HAP-1 (cell line): ENCODE measurements at regions not wholly inside any gene's neighbourhood (a gene's known extent, or its start where the extent isn't known, plus 50 kb on each side); places are given as distances from the start of the nearest gene placed in this dataset.
"Not testable (repeated sequence)": the region's sequence is repeated elsewhere in the genome, so short reads cannot be mapped to it uniquely, and the experiment has no call there.

Source experiments
- DNase-seq, 2 experiments: peaks; one replicate each; pipeline ENCODE4 v3.0.0-alpha.2; 2016 to 2020; ENCODE audit warnings: low spot score in 2 of 2
- H3K27me3 ChIP-seq: fragments of 250-450 bp; sonication (Bioruptor Pico); 2 replicates; pipeline ENCODE4 v1.5.1; 2020; ENCODE audit warnings: low read depth, mild to moderate bottlenecking, moderate library complexity
- H3K36me3 ChIP-seq: fragments of 250-450 bp; sonication (Bioruptor Pico); replicated peaks from 2 replicates; pipeline ENCODE4 v1.5.1; 2020; ENCODE audit warnings: mild to moderate bottlenecking
- H3K4me1 ChIP-seq: fragments of 250-450 bp; sonication (Bioruptor Pico); 2 replicates; pipeline ENCODE4 v1.5.1; 2020; ENCODE audit warnings: mild to moderate bottlenecking
- H3K4me3 ChIP-seq: fragments of 250-450 bp; sonication (Bioruptor Pico); 2 replicates; pipeline ENCODE4 v1.5.1; 2020; ENCODE audit warnings: mild to moderate bottlenecking, moderate library complexity
- H3K9me3 ChIP-seq: fragments of 250-450 bp; sonication (Bioruptor Pico); 2 replicates; pipeline ENCODE4 v1.5.1; 2020; ENCODE audit warnings: mild to moderate bottlenecking, moderate library complexity
- in situ Hi-C: fragments of 300-500 bp; cut with MboI; formaldehyde crosslinking; loops from 3 replicates; pipeline ENCODE4 v1.14.3; 2020; ENCODE audit warnings: low sequenced_read_pairs, inconsistent platforms, mixed read lengths

- Histone ChIP-seq H3K4me3 (no peak overlapping the region), H3K4me1 (no peaks in the 10 kb centered on the region), H3K9me3 (no peaks in the 10 kb centered on the region), H3K27me3 (no peaks in the 10 kb centered on the region; the same call in 1 of the 2 replicates), H3K36me3 (no peaks in the 10 kb centered on the region)
- DNase-seq = no peak
- in situ Hi-C loops = no loop called here
Observed at GRCh38 chr2:190742431-190742830, 93.5 kb downstream of the NAB1 start.

- Histone ChIP-seq H3K4me1 (no peaks in the 10 kb centered on the region), H3K9me3 (no peaks in the 10 kb centered on the region), H3K4me3 (no peak overlapping the region), H3K36me3 (no peaks in the 10 kb centered on the region), H3K27me3 (no peaks in the 10 kb centered on the region)
- in situ Hi-C loops = no loop called here
- DNase-seq = no peak
Observed at GRCh38 chr2:190744041-190744440, 95.2 kb downstream of the NAB1 start.

DNA sequence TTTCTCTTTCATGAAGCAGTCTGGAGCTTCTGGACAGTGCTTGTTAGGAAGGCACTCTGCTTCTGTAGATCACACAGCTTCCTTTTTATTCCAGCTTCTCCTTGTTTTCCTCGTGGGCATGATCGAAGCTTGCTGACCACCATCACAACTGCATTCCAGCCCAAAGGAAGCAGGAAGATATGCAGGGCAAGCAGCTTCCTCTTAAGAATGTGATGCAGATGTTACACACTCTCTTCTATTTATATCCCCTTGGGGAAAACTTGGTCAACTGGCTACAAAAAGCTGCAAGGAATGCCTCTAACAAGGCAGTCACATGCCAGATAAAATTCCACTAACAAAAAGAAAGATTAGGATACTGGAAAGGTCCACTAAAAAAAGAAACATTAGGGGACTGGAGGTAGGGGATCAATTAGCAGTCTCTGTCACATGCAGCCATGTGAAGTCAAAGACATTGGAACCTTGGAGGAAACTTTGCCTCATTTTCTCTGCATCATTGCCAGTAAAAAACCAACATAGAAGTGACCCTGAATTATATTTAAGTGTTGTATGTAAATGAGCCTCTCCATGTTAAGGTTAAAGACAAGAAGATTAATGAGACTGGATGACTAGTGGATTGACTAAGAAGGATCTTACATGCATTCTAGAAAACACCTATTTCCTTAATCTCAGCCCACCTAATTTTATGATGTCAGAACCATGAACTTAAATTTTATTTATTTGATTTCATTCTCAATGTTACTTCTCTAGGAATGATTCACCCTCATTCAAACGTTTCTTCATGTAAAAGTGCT is 98.3 kb downstream of the NAB1 start:
- Histone ChIP-seq H3K4me3 (no peak overlapping the region), H3K27me3 (no peaks in the 10 kb centered on the region), H3K9me3 (no peaks in the 10 kb centered on the region), H3K36me3 (no peaks in the 10 kb centered on the region), H3K4me1 (no peaks in the 10 kb centered on the region)
- no peak for DNase-seq
- in situ Hi-C loops = no loop called here

- Histone ChIP-seq H3K4me1 (no peaks in the 10 kb centered on the region; the same call in 1 of the 2 replicates), H3K36me3 (no peaks in the 10 kb centered on the region), H3K27me3 (no peaks in the 10 kb centered on the region), H3K4me3 (no peak overlapping the region), H3K9me3 (peaks cover 7% of the 10 kb centered on the region; the same call in 1 of the 2 replicates)
- no peak for DNase-seq
- in situ Hi-C loops = no loop called here
Observed at GRCh38 chr2:190748966-190749365, 100.1 kb downstream of the NAB1 start.

- H3K4me1 ChIP-seq = no peaks in the 10 kb centered on the region; the same call in 1 of the 2 replicates
- H3K27me3 ChIP-seq = no peaks in the 10 kb centered on the region
- no peak overlapping the region for H3K4me3 ChIP-seq
- in situ Hi-C loops = no loop called here
- peaks cover 7% of the 10 kb centered on the region; the same call in 1 of the 2 replicates for H3K9me3 ChIP-seq
- no peak for DNase-seq
- no peaks in the 10 kb centered on the region for H3K36me3 ChIP-seq
Observed at GRCh38 chr2:190755772-190756415, 107.0 kb downstream of the NAB1 start.

GRCh38 chr2:190759749-190760213 is 110.9 kb downstream of the NAB1 start:
- in situ Hi-C loops = no loop called here
- H3K9me3 ChIP-seq = no peaks in the 10 kb centered on the region
- no peaks in the 10 kb centered on the region for H3K27me3 ChIP-seq
- no peak overlapping the region for H3K4me3 ChIP-seq
- no peak for DNase-seq
- no peaks in the 10 kb centered on the region for H3K36me3 ChIP-seq
- H3K4me1 ChIP-seq = no peaks in the 10 kb centered on the region; the same call in 1 of the 2 replicates

- in situ Hi-C loops, H3K36me3 ChIP-seq, H3K4me1 ChIP-seq, DNase-seq, H3K9me3 ChIP-seq, H3K4me3 ChIP-seq, H3K27me3 ChIP-seq: not testable (repeated sequence)
Observed at GRCh38 chr2:190760353-190761150, 111.7 kb downstream of the NAB1 start.

DNA sequence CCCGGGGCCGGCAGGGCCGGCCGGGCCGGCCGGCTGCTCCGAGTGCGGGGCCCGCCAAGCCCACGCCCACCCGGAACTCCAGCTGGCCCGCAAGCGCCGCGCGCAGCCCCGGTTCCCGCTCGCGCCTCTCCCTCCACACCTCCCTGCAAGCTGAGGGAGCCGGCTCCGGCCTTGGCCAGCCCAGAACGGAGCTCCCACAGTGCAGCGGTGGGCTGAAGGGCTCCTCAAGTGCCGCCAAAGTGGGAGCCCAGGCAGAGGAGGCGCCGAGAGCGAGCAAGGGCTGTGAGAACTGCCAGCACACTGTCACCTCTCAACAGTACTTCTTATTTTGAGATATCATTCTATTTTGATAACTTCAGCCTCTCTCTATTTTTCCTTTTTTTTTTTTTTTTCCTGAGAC is 112.3 kb downstream of the NAB1 start:
- in situ Hi-C loops, DNase-seq, H3K27me3 ChIP-seq, H3K4me1 ChIP-seq, H3K4me3 ChIP-seq, H3K9me3 ChIP-seq, H3K36me3 ChIP-seq: not testable (repeated sequence)

DNA sequence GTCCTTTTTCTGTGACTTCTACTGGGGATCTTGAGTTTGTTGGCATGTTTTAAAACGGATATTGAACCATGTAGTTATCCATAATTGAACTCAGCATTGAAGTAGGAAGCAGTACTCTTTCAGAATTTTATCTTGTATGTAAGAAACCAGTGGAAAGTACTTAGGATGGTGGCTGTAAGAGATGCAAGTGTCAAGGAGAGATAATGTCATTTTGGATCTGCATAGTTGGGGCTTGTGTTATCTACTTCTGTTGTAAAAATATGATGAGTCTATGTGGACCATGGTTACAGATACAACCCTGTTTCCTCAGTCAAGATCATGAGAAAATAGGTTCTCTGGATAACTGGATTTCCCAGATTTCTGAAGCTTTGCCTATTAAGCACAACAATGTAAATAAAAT is 113.7 kb downstream of the NAB1 start:
- no peaks in the 10 kb centered on the region; the same call in 1 of the 2 replicates for H3K4me1 ChIP-seq
- DNase-seq = no peak
- no peaks in the 10 kb centered on the region for H3K36me3 ChIP-seq
- H3K4me3 ChIP-seq = no peak overlapping the region
- in situ Hi-C loops = no loop called here
- H3K9me3 ChIP-seq = no peaks in the 10 kb centered on the region
- H3K27me3 ChIP-seq = no peaks in the 10 kb centered on the region

GRCh38 chr2:190763100-190763499 is 114.2 kb downstream of the NAB1 start:
- no peaks in the 10 kb centered on the region for H3K27me3 ChIP-seq
- H3K9me3 ChIP-seq = no peaks in the 10 kb centered on the region
- H3K4me3 ChIP-seq = no peak overlapping the region
- H3K4me1 ChIP-seq = no peaks in the 10 kb centered on the region; the same call in 1 of the 2 replicates
- in situ Hi-C loops = no loop called here
- H3K36me3 ChIP-seq = no peaks in the 10 kb centered on the region
- no peak for DNase-seq

DNA sequence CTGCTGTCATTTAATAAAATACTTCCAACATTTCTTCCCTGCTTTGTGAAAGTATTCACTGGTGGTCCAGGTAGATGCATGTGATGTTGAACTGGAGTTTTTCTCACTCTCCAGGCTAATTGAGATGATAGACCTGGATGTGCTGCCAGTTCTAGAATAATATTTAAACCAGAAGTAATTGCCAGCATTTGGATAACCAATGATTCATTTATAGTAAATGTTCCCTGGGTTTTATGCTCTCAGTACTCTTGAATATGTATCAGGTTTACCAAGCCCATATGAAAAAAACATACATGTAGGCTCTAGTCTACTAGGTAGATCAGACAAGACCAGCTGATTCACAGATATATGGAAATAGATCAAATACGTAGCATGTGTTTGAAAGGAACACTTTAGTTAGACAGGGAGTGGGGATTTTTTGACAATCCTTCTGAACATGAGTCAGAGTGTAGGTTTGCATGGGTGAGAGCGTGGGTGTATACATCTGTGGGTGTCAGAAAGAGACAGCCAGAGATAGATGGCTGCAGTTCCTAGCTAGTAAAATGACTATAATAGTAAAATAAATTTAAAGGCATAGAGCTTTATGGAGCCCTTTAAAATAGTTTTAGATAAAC is 115.1 kb downstream of the NAB1 start:
- no peaks in the 10 kb centered on the region for H3K9me3 ChIP-seq
- no peaks in the 10 kb centered on the region for H3K27me3 ChIP-seq
- no peak for DNase-seq
- in situ Hi-C loops = no loop called here
- no peaks in the 10 kb centered on the region for H3K36me3 ChIP-seq
- no peaks in the 10 kb centered on the region; the same call in 1 of the 2 replicates for H3K4me1 ChIP-seq
- H3K4me3 ChIP-seq = no peak overlapping the region

GRCh38 chr2:190765386-190766173 is 115.0 kb upstream of the GLS start:
- H3K4me1 ChIP-seq = no peaks in the 10 kb centered on the region; the same call in 1 of the 2 replicates
- no peak overlapping the region for H3K4me3 ChIP-seq
- H3K27me3 ChIP-seq = no peaks in the 10 kb centered on the region
- no peaks in the 10 kb centered on the region for H3K36me3 ChIP-seq
- no peaks in the 10 kb centered on the region for H3K9me3 ChIP-seq
- DNase-seq = no peak
- in situ Hi-C loops = no loop called here

DNA sequence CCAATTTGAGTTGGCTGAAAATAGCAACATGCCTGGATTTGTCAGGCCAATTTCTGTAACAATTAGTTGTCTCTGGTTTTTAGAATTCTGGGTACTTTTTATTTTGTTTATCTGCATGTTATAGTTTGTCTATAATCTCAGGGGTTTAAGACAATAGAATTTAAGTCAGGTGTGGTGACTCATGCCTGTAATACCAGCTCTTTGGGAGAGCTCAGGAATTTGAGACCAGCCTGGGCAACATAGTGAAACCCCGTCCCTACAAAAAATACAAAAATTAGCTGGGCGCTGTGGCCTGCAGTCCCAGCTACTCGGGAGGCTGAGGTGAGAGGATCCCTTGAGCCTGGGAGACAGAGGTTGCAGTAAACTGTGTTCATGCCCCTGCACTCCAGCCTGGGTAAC is 114.4 kb upstream of the GLS start:
- in situ Hi-C loops = no loop called here
- H3K27me3 ChIP-seq = no peaks in the 10 kb centered on the region
- H3K4me1 ChIP-seq = no peaks in the 10 kb centered on the region; the same call in 1 of the 2 replicates
- no peak overlapping the region for H3K4me3 ChIP-seq
- no peaks in the 10 kb centered on the region for H3K9me3 ChIP-seq
- H3K36me3 ChIP-seq = no peaks in the 10 kb centered on the region
- DNase-seq = no peak
